SK-N-SH treated with all-trans-retinoic acid at 6 μM for 48 hours (cell line): ENCODE measurements at regions not wholly inside any gene's neighbourhood (a gene's known extent, or its start where the extent isn't known, plus 50 kb on each side); places are given as distances from the start of the nearest gene placed in this dataset.

ENCODE experiments used
- ATAC-seq: fragments of 200-7000 bp; cut with Tn5 transposase; 3 replicates; pipeline ENCODE4 v1.9.1; 2020; ENCODE audit warnings: mild to moderate bottlenecking, moderate library complexity
- ARNTL ChIP-seq: fragments of 450-650 bp; formaldehyde crosslinking; IDR thresholded peaks from 2 replicates; pipeline ENCODE4 v1.5.0; 2020; ENCODE audit warnings: low read depth, mild to moderate bottlenecking, moderate library complexity, borderline replicate concordance
- BACH2 ChIP-seq: fragments of 250-450 bp; sonication (Bioruptor Pico); IDR thresholded peaks from 2 replicates; pipeline ENCODE4 v1.9.0; 2021; ENCODE audit warnings: mild to moderate bottlenecking, borderline replicate concordance
- CSDC2 ChIP-seq: fragments of 250-450 bp; sonication (Bioruptor Pico); IDR thresholded peaks from 2 replicates; pipeline ENCODE4 v1.5.0; 2020; ENCODE audit warnings: mild to moderate bottlenecking, moderate library complexity
- ESRRG ChIP-seq: fragments of 250-450 bp; sonication (Bioruptor Pico); IDR thresholded peaks from 2 replicates; pipeline ENCODE4 v1.6.1; 2021; ENCODE audit warnings: mild to moderate bottlenecking
- ISL1 ChIP-seq: fragments of 250-450 bp; sonication (Bioruptor Pico); IDR thresholded peaks from 2 replicates; pipeline ENCODE4 v2.1.2; 2022; ENCODE audit warnings: mild to moderate bottlenecking, moderate library complexity
- SNAI2 ChIP-seq: fragments of 250-450 bp; sonication (Bioruptor Pico); IDR thresholded peaks from 2 replicates; pipeline ENCODE4 v1.5.0; 2020; ENCODE audit warnings: mild to moderate bottlenecking, moderate library complexity
- TCF4 ChIP-seq: fragments of 250-450 bp; sonication (Bioruptor Pico); IDR thresholded peaks from 2 replicates; pipeline ENCODE4 v1.8.0; 2021; ENCODE audit warnings: mild to moderate bottlenecking, moderate library complexity, borderline replicate concordance
- TOX ChIP-seq: fragments of 250-450 bp; sonication (Bioruptor Pico); IDR thresholded peaks from 2 replicates; pipeline ENCODE4 v1.8.0; 2021; ENCODE audit warnings: mild to moderate bottlenecking, moderate library complexity, borderline replicate concordance
- ZC3H10 ChIP-seq: fragments of 250-450 bp; sonication (Bioruptor Pico); IDR thresholded peaks from 2 replicates; pipeline ENCODE4 v1.5.1; 2021; ENCODE audit warnings: mild to moderate bottlenecking, moderate library complexity
- ZFP30 ChIP-seq: fragments of 450-650 bp; formaldehyde crosslinking; IDR thresholded peaks from 2 replicates; pipeline ENCODE4 v1.5.0; 2022; ENCODE audit warnings: mild to moderate bottlenecking, moderate library complexity
- ZNF565 ChIP-seq: fragments of 450-650 bp; formaldehyde crosslinking; conservative IDR thresholded peaks from 2 replicates; pipeline ENCODE4 v1.5.0; 2020; ENCODE audit warnings: low read depth, mild to moderate bottlenecking, moderate library complexity
- ZNF70 ChIP-seq: fragments of 450-650 bp; formaldehyde crosslinking; IDR thresholded peaks from 2 replicates; pipeline ENCODE4 v1.5.0; 2020; ENCODE audit warnings: mild to moderate bottlenecking, moderate library complexity
- ZNF8 ChIP-seq: fragments of 450-650 bp; formaldehyde crosslinking; IDR thresholded peaks from 2 replicates; pipeline ENCODE4 v1.5.0; 2020; ENCODE audit warnings: mild to moderate bottlenecking, moderate library complexity
- TF ChIP-seq, protein P1 (sequence below): fragments of 250-450 bp; sonication (Bioruptor Pico); IDR thresholded peaks from 2 replicates; pipeline ENCODE4 v1.5.0; 2020; ENCODE audit warnings: mild to moderate bottlenecking, moderate library complexity
- TF ChIP-seq, protein P2 (sequence below): fragments of 250-450 bp; sonication (Bioruptor Pico); IDR thresholded peaks from 2 replicates; pipeline ENCODE4 v1.8.0; 2020; ENCODE audit warnings: mild to moderate bottlenecking, moderate library complexity, borderline replicate concordance
- TF ChIP-seq, protein P3 (sequence below): fragments of 250-450 bp; sonication (Bioruptor Pico); IDR thresholded peaks from 2 replicates; pipeline ENCODE4 v1.8.0; 2021; ENCODE audit warnings: low read depth, mild to moderate bottlenecking, moderate library complexity, borderline replicate concordance
- TF ChIP-seq, protein P4 (sequence below): fragments of 250-450 bp; sonication (Bioruptor Pico); IDR thresholded peaks from 2 replicates; pipeline ENCODE4 v1.5.1; 2021; ENCODE audit warnings: mild to moderate bottlenecking, moderate library complexity

DNA sequence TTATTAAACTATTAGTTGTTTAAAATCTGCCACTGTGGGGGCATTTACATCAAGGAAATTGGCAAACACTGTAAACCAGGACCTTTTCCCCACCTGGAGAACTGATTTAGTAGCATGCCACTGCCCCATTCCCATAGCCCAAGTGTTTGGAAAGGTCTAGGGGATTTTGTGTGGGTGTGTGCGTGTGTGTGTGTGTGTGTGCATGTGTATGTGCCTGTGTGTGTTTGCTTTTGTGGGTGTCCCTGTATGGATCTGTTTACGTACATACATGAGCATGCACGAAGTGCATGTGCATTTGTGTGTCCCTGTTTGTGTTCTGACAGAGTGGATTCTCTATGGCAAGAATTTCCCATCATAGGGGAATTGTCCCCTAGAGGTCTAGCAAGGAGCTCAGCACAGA is 62.7 kb upstream of the LMO1 start:
- ATAC-seq: no peak
- TF ChIP-seq ISL1: no peak
- no peak for TF ChIP-seq ZC3H10
- TF ChIP-seq CSDC2 (CRISPR knock-in tag): no peak
- no peak for TF ChIP-seq BACH2
- TF ChIP-seq, protein P1, sequence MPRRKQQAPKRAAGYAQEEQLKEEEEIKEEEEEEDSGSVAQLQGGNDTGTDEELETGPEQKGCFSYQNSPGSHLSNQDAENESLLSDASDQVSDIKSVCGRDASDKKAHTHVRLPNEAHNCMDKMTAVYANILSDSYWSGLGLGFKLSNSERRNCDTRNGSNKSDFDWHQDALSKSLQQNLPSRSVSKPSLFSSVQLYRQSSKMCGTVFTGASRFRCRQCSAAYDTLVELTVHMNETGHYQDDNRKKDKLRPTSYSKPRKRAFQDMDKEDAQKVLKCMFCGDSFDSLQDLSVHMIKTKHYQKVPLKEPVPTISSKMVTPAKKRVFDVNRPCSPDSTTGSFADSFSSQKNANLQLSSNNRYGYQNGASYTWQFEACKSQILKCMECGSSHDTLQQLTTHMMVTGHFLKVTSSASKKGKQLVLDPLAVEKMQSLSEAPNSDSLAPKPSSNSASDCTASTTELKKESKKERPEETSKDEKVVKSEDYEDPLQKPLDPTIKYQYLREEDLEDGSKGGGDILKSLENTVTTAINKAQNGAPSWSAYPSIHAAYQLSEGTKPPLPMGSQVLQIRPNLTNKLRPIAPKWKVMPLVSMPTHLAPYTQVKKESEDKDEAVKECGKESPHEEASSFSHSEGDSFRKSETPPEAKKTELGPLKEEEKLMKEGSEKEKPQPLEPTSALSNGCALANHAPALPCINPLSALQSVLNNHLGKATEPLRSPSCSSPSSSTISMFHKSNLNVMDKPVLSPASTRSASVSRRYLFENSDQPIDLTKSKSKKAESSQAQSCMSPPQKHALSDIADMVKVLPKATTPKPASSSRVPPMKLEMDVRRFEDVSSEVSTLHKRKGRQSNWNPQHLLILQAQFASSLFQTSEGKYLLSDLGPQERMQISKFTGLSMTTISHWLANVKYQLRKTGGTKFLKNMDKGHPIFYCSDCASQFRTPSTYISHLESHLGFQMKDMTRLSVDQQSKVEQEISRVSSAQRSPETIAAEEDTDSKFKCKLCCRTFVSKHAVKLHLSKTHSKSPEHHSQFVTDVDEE: no peak
- no peak for TF ChIP-seq SNAI2 (CRISPR knock-in tag)
- TF ChIP-seq, protein P2, sequence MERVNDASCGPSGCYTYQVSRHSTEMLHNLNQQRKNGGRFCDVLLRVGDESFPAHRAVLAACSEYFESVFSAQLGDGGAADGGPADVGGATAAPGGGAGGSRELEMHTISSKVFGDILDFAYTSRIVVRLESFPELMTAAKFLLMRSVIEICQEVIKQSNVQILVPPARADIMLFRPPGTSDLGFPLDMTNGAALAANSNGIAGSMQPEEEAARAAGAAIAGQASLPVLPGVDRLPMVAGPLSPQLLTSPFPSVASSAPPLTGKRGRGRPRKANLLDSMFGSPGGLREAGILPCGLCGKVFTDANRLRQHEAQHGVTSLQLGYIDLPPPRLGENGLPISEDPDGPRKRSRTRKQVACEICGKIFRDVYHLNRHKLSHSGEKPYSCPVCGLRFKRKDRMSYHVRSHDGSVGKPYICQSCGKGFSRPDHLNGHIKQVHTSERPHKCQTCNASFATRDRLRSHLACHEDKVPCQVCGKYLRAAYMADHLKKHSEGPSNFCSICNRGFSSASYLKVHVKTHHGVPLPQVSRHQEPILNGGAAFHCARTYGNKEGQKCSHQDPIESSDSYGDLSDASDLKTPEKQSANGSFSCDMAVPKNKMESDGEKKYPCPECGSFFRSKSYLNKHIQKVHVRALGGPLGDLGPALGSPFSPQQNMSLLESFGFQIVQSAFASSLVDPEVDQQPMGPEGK (CRISPR knock-in tag): no peak
- TF ChIP-seq TCF4: no peak
- TF ChIP-seq, protein P3, sequence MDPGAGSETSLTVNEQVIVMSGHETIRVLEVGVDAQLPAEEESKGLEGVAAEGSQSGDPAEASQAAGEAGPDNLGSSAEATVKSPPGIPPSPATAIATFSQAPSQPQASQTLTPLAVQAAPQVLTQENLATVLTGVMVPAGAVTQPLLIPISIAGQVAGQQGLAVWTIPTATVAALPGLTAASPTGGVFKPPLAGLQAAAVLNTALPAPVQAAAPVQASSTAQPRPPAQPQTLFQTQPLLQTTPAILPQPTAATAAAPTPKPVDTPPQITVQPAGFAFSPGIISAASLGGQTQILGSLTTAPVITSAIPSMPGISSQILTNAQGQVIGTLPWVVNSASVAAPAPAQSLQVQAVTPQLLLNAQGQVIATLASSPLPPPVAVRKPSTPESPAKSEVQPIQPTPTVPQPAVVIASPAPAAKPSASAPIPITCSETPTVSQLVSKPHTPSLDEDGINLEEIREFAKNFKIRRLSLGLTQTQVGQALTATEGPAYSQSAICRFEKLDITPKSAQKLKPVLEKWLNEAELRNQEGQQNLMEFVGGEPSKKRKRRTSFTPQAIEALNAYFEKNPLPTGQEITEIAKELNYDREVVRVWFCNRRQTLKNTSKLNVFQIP (CRISPR knock-in tag): no peak
- no peak for TF ChIP-seq ZNF8 (CRISPR knock-in tag)
- no peak for TF ChIP-seq ZNF565
- no peak for TF ChIP-seq ZFP30 (CRISPR knock-in tag)
- no peak for TF ChIP-seq TOX (CRISPR knock-in tag)

DNA sequence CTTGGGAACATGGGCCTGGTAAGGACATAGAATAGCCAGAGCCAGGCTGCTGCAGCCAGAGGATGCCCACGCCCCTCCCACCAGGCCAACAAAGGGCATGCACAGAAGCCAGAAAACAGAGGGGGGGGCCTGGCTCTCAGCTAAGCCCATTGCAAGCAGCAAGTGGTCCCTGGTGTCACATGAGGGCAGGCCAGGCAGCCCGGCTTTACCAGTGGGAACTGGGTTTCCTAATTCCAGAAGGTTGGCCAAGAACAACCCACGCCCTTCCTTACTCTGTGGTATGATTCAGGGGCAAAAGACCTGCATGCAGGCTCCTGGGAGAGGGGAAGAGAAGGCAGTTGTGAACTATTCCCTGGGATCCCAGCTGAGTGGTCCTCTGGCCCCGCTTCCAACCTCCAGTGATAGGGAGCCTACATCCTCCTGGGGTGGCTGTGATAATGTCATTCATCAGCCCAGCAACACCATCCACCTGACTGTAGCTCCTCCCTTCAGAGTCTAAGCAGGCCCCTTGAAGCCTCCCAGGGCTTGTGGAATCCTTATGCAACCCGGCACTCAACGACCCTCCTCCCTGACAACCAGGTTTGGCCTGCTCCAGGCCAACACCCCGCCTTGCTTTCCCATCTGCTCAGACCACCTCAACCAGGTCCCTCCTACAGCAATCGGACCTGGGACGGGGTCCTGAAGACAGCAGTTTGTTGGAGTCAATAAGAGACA is 62.1 kb upstream of the LMO1 start:
- no peak for ATAC-seq

More for the DNA sequence above, 62.1 kb upstream of the LMO1 start:
- TF ChIP-seq, protein P1: no peak
- TF ChIP-seq TCF4: no peak
- TF ChIP-seq ESRRG (CRISPR knock-in tag): no peak
- TF ChIP-seq ZC3H10: no peak
- TF ChIP-seq, protein P4, sequence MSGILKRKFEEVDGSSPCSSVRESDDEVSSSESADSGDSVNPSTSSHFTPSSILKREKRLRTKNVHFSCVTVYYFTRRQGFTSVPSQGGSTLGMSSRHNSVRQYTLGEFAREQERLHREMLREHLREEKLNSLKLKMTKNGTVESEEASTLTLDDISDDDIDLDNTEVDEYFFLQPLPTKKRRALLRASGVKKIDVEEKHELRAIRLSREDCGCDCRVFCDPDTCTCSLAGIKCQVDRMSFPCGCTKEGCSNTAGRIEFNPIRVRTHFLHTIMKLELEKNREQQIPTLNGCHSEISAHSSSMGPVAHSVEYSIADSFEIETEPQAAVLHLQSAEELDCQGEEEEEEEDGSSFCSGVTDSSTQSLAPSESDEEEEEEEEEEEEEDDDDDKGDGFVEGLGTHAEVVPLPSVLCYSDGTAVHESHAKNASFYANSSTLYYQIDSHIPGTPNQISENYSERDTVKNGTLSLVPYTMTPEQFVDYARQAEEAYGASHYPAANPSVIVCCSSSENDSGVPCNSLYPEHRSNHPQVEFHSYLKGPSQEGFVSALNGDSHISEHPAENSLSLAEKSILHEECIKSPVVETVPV (CRISPR knock-in tag): no peak
- no peak for TF ChIP-seq ARNTL (CRISPR knock-in tag)
- TF ChIP-seq, protein P3 (CRISPR knock-in tag): no peak
- no peak for TF ChIP-seq ZNF70 (CRISPR knock-in tag)
- TF ChIP-seq CSDC2 (CRISPR knock-in tag): no peak
